Hypothalamus (tissue), 51 donors: ENCODE measurements at regions not wholly inside any gene's neighbourhood (a gene's known extent, or its start where the extent isn't known, plus 50 kb on each side); places are given as distances from the start of the nearest gene placed in this dataset.
"Not testable (repeated sequence)": the region's sequence is repeated elsewhere in the genome, so short reads cannot be mapped to it uniquely, and the experiment has no call there.

ENCODE experiments used
- DNase-seq, 51 donors: peaks; one replicate each; lab custom pipeline; 2025; lab: John Stamatoyannopoulos, UW

DNA sequence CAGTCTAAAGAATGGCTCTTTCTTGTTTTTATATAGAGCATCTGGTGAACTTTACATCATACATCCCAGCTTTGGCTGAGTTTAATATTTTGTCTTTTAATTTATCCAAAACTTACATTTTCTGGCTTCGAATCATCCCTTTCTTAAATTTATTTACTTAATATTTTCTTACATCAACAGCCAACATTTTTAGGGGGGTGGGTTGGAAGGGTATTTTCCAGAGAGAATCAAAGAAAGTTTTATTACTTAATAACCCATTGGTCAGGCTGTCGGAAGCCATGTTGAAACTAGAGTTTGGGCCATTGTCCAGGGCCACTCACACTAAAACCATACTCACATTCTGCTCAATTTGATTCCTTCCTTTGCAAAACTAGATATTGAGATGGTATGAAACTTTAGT, 220.2 kb downstream of the AEBP2 start:
- no peak for DNase-seq

DNA sequence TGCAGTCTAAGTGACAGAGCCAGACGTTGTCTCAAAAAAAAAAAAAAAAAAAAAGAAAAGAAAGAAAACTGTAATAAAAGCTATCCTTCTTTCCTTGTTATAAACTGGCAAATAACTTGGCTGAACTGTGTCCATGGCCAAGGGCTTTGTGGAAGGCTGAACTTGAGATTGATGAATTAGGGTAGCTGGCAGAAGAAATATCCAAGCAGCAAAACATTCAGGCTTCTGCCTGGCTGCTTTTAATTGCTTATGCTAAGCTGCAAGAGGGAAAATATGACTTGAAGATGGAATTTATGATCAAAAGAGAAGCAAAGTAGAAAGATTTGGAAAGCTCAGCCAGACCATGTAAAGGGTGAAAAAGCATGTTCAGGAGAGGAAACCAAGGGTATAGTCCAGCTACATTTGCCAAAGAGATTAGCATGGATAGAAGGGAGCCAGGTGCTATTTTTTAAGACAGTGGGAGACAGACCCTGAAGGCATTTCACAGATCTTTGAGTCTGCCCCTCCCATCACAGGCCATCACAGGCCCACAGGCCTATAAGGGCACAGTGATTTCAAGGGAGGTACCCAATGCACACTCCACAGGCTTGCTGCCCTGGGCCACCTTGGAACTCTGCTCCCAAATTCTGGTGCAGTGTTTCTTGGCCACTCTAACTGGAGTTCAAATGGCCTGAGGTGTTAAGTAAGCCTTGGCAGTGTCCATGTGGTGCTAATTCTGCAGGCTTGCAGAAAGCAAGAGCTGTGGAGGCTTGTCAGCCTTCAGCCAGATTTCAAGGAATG, 226.0 kb downstream of the AEBP2 start:
- DNase-seq: no peak

DNA sequence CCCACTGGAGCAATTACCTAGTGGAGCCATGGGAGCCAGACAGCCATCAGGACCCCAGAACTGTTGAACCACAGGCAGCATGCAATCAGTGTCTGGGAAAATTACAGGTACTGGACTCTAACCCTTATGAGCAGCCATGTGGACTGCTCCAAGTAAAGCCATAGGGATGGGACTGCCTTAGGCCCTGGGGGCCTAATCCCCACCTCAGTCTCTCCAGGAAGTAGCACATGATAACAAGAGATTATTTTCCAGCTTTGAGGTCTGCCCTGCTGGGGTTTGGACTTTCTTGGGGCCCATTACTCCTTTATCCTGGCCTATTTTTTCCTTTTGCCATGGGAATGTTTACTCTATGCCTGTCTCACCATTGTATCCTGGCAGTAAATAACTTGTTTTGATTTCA, 226.8 kb downstream of the AEBP2 start:
- no peak for DNase-seq

DNA sequence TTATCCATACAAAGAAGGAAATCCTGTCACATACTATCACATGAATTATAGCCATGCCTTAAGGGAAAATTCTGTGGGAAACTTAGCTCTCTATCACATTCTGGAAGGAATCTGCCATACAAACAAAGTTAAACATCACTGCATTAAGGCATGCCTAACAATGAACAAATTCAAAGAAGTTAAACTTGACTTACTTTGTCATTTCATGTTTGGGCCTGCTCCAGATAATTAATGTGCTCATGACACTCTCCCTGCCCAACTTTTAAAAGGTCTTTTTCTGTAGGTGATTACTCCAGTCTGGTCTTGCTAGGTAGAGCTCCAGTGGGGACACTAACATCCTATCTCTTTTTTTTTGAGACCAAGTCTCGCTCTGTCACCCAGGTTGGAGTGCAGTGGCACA, 230.5 kb downstream of the AEBP2 start:
- DNase-seq: no peak

DNA sequence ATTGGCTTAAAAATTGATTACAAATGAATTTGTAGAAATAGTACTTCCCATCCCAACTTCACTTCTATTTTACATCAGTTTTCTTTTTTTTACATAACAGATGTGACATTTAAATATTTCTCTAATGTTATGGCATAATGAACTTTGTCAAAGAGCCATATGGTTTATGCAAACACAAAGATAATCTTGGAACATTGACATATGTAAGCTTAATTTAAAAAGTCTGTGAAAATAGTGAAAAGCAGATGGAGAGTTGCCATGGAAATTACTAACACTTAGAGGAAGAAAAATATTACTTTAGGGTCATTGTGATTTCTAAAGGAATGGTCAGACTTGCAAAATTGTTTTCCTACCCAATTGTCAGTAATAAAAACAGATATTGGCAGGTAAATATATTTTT, 232.4 kb downstream of the AEBP2 start:
- no peak for DNase-seq

DNA sequence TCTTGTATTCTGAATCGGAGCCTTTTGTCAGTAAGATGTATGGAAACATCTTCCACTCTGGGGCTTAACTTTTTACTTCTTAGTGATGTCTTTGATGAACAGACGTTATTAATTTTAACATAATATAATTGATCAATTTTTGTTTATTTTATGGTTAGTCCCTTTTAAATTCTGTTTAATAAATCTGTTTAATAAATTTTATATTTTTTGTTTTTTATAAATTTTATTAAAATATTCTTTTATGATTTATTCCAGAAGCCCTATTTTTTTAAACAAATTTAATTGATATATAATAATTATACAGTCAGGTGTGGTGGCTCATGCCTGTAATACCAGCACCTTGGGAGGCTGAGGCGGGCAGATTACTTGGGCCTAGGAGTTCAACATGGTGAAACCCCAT, 235.1 kb downstream of the AEBP2 start:
- no peak for DNase-seq

DNA sequence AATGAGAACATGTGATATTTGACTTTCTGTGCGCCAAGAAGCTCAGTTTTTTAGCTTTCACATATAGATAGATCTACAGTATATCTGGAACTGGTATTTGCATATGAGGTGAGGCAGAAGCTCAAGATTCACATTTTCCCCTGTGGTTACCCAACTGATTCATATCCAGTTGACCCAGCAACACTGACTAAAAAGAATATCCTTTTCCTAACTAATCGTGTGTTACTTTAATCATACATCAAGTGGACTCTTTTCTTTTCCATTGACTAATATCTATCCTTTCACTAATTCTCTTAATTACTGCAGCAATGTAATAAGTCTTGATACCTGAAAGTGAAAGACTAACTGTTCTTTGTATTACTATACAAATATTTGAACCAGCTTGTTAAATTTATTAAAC, 236.1 kb downstream of the AEBP2 start:
- DNase-seq: no peak

DNA sequence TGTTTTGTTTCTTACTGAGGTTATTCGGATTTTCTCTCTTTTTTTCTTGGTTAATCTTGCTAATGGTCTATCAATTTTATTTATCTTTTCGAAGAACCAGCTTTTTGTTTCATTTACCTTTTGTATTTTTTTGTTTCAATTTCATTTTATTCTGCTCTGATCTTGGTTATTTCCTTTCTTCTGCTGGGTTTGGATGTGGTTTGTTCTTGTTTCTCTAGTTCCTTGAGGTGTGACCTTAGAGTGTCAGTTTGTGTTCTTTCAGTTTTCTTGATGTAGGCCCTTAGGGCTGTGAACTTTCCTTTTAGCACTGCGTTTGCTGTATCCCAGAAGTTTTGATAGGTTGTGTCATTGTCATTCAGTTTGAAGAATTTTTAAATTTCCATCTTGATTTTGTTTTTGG, 239.2 kb downstream of the AEBP2 start:
- DNase-seq: not testable (repeated sequence)

DNA sequence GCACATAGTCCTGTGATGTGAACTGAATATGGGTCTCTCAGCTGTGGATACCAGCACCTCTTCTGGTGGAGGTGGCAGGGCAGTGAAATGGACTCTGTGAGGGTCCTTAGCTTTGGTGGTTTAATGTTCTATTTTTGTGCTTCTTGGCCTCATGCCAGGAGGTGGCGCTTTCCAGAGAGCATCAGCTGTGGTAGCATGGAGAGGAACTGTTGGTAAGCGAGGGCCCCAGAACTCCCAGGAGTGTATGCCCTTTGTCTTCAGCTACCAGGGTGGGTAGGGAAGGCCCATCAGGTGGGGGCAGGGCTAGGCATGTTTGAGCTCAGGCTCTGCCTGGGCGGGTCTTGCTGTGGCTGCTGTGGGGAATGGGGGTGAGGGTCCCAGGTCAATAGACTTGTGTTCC, 241.7 kb downstream of the AEBP2 start:
- no peak for DNase-seq

DNA sequence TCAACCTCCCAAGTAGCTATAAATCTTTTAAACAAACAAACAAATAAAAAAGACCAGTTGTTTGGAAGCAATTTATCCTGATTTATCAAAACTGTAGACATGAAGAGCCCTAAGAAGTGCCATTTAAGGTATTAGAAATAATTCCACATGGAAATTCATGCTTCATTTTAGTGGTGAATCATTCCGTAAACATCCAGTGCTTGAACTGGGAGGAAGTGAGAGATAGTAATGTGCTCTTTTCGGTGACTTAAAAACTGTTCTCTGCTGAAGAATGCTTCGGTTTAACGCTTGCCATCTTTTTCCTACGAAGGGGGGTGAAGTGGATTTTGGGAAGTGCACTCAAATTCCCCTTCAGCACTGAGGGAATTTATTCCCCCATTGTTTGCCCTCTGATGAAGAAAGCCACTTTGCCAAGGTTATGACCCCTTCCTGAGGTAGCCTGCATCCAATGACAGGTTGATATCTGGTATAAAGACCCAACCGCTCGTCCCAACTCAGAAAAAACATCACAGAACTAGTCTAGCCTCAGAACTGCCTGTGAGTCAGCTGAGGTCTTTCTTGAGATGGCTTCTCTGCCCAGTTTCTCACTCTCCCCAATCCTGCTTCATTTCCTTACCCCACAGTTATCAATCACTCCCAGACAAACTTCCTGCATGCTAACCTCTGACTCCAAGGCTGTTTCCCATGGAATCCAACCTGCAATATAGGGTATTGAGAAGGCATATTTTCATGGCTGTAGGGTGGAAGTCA, 244.1 kb downstream of the AEBP2 start:
- DNase-seq: no peak

DNA sequence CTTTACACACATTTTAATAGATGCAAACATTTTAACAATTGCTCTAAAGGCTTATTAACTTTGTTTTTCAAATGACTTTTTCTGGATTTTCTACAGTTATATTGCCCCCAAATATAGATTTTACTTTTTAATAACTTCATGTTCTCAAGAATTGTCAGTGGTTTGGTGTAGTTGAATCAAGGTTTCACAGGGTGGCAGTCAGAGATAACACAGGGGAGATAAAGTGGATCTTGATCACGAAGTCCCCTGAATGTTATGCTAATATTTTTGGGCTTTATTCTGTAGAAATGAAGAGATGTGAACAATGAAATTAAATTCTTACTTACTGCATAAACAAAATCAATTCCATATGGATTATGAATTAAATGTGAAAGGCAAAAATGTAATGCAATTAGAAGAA, 248.1 kb downstream of the AEBP2 start:
- no peak for DNase-seq

DNA sequence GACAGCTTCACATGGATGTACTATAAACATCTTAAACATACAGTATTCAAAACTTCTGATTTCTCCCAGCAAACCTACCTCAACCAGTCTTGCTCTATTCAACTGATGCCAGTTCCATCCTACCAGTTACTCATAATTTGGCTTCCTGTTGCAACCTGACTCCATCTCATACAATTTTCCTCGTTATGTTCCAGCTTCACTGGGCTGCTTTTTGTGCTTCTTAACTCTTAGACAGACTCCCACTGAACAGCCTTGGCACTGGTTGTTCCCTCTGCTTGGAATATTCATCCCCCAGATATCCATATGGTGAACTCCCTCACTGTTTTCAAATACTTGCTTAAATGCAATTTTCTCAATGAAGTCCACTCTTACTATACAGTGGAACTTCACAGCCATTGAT, 249.2 kb downstream of the AEBP2 start:
- no peak for DNase-seq

DNA sequence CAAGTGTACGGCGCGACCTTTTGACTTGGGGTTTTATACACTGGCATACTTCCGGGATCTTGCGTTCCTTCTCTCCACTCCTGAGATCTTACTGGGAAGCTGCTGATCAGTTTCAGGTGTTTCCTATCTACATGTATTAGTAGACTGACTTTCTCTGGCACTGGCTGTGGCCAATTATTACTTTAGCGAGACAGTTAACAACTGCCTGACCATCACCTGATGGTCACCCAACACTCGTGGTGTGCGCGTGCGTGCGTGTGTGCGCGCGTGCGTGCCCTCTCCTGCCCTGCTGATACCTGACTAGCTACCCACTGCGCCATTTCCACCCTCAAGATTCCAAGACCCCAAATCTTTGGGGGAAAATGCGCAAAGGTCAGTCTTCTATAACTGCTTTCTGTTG, 249.9 kb downstream of the AEBP2 start:
- DNase-seq: no peak

DNA sequence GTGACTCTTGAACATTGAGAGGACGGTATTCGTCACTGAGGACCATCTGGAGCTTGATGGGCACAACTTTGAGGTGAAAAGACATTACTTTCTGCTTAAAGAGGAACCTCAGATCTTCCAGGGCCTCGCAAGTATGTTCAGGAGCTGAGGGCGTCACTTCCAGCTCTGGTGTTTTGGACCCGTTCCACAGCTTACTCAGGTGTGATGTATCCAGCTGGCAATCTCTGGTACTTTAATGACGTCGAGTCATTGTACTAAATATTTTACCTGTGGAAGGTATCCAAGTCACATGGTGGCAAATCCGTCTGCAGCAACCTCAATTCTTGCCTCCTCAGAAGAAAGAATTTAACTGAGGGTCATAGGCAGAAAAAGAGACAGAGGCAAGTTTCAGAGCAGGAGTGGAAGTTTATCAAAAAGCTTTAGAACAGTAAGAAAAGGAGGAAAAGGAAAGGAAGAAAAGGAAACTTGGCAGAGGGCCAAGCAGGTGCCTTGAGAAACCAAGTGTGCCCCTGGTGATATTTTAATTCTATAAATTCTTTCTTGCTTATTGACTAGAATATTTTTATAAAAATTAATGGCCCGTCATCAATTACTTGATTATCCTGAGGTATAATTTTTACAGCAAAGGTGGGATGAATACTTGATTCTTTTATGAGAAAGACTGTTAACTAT, 250.6 kb downstream of the AEBP2 start:
- no peak for DNase-seq

DNA sequence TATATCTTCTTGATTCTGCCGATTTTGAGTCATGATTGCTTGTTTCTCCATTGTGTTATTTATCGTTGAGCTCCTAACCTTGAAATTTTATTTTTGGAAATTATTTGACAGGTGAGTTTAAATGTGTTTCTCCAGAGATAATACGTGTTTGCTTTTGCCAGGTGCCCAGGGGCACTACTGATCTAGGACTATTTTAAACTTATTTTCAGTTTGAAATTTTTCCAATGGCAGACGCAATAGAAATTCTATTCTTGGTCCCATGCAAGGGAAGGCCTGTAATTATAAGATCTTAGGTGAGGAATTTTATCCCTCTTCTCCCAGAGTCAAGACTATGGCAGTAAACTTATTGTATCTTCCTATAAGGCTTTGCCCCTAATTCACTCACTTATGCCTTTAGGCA, 252.8 kb downstream of the AEBP2 start:
- no peak for DNase-seq

DNA sequence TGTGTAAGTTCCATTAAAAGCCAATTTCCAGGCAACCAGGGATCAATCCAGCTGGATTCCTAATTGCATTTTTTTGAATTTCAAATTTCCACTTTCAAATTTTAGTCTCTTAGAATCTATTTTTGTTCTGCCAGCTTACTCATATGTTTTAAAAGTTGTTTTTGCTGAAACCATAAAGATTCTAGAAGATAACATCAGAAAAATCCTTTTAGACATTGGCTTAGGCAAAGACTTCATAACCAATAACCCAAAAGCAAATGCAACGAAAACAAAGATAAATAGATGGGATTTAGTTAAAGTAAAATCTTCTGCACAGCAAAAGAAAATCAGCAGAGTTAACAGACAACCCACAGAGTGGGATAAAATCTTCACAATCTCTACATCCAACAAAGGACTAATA, 253.3 kb downstream of the AEBP2 start:
- no peak for DNase-seq

DNA sequence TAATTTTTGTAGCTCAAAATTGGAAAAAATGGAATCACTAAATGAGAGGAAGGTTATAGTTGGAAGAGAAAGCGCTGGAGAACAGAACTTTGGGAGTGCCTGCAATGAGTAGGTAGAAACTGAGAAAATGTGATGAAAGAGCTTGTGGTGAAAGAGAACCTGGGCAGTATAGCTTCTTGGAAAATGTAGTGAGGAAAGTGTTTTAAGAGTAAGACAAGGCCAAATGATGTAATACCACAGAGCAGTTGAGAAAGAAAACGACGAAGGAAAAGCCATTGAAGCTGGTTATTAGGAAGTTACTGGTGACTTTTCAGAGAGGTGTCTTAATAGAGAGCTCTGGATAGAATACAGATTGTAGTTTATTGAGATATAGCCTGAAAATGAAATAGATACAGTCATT, 255.3 kb downstream of the AEBP2 start:
- DNase-seq: no peak

DNA sequence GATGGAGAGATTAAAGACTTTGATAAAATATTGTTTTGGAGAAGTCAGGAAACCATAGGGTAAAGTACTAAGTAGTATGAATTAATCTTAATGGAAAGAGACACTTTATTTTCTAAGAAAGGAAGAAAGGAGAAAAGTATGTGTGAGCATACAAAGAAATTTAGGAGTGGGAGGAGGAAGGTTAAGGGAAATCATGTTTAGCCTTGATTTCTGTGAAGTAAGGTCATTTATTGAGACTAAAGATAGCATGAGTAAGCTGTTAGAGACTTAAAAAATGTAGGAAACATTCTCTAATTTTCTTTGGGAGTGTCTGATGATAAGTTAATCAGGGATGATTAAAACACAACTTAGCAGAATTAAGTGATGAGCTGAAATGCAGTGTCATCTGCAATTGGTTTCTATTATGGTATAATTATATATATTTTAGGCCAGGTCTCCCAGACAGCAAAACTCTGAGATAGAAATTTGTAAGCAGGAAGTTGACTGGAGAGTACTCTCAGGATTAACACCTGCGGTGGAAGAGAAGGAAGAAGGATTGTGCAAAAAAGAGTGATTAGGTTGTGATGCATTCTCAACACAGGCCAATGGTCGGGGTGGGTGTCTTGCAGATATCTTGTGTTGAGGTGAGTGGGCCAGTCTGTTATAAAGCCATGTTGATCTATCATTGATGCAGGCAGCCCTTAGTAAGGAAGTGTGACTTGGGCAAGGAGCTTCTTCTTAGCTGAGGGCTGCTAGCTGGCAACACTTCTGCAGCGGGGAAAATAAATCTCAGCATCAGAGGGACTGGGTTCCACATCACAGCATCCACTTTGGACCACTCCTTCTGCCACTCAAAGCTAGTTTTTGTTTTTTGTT, 256.2 kb downstream of the AEBP2 start:
- no peak for DNase-seq

DNA sequence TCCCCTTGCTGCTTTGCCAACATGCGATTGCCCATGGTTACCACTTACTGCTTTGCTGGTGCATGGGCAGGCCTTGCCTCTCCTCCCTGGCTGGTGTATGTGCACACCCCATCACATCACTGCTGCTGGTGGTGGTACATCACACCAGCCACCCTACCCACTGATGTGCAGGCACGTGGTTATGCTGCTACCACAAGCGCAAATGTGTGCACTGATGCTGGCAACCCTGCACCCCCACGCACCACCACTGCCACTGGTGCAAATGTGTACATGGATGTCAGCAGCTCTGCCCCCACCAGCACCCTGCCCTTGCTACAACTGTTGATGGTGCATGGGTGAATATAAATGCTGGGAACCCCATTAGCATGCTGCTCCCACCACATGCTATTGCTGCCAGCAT, 261.7 kb downstream of the AEBP2 start:
- DNase-seq: no peak

DNA sequence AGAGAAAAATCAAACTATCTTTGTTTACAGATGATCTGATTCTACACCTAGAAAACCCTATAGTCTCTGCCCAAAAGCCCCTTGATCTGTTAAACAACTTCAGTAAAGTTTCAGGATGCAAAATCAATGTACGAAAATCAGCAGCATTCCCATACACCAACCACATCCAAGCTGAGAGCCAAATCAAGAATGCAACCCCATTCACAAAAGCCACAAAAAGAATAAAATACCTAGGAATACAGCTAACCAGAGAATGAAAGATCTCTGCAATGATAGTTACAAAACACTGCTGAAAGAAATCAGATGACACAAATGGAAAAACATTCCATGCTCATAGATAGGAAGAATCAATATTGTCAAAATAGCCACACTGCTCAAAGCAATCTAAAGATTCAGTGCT, 265.7 kb downstream of the AEBP2 start:
- no peak for DNase-seq

DNA sequence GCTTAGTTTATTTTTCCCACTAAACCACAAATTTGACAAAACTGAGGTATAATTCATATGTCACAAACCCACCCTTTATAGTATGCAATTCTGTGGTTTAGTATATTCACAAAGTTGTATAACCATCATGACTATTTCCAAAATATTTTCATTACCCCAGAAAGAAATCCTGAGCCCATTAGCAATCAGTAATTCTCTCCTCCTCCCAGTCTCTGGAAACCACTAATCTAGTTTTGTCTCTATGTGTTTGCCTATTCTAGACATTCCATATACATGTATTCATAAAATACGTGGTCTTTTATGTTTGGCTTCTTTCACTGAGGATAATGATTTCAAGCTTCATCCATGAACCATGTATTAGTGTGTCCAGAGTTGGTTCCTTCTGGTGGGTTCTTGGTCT, 267.6 kb downstream of the AEBP2 start:
- DNase-seq: no peak
